ENCODE measurements at regions not wholly inside any gene's neighbourhood (a gene's known extent, or its start where the extent isn't known, plus 50 kb on each side); places are given as distances from the start of the nearest gene placed in this dataset.
"Not testable (repeated sequence)": the region's sequence is repeated elsewhere in the genome, so short reads cannot be mapped to it uniquely, and the experiment has no call there.

- TF ChIP-seq POLR2A (IDR thresholded peaks at IDR 0.05; ENCODE audit: low read length) (no peak), GATA1 (IDR thresholded peaks at IDR 0.05; ENCODE audit: low read depth, low read length) (no peak)
- no peak for DNase-seq
These were observed 1156.5 kb downstream of the NCAM2 start for GRCh38 chr21:22154579-22155274.

- TF ChIP-seq POLR2A (IDR thresholded peaks at IDR 0.05; ENCODE audit: low read length) (no peak), GATA1 (IDR thresholded peaks at IDR 0.05; ENCODE audit: low read depth, low read length) (no peak)
- DNase-seq: no peak
These were observed 1166.7 kb downstream of the NCAM2 start for GRCh38 chr21:22164912-22165311.

GRCh38 chr21:22174746-22175145 is 1176.5 kb downstream of the NCAM2 start:
- TF ChIP-seq POLR2A (IDR thresholded peaks at IDR 0.05; ENCODE audit: low read length) (no peak), GATA1 (IDR thresholded peaks at IDR 0.05; ENCODE audit: low read depth, low read length) (no peak)
- DNase-seq: no peak

GRCh38 chr21:22189278-22189677 is 1191.1 kb downstream of the NCAM2 start:
- TF ChIP-seq GATA1 (IDR thresholded peaks at IDR 0.05; ENCODE audit: low read depth, low read length): no peak
- no peak for TF ChIP-seq POLR2A (IDR thresholded peaks at IDR 0.05; ENCODE audit: low read length)
- no peak for DNase-seq

GRCh38 chr21:22191581-22191980 is 1193.4 kb downstream of the NCAM2 start:
- DNase-seq: no peak
- no peak for TF ChIP-seq POLR2A (IDR thresholded peaks at IDR 0.05; ENCODE audit: low read length)
- TF ChIP-seq GATA1 (IDR thresholded peaks at IDR 0.05; ENCODE audit: low read depth, low read length): no peak

- TF ChIP-seq POLR2A (IDR thresholded peaks at IDR 0.05; ENCODE audit: low read length): no peak
- no peak for TF ChIP-seq GATA1 (IDR thresholded peaks at IDR 0.05; ENCODE audit: low read depth, low read length)
- no peak for DNase-seq
These were observed 1194.6 kb downstream of the NCAM2 start for GRCh38 chr21:22192766-22193165.

GRCh38 chr21:22194986-22195385 is 1196.8 kb downstream of the NCAM2 start:
- not testable (repeated sequence) for DNase-seq

GRCh38 chr21:22200378-22201092 is 1202.3 kb downstream of the NCAM2 start:
- DNase-seq: no peak
- TF ChIP-seq POLR2A (IDR thresholded peaks at IDR 0.05; ENCODE audit: low read length) (no peak), GATA1 (IDR thresholded peaks at IDR 0.05; ENCODE audit: low read depth, low read length) (no peak)

GRCh38 chr21:22201126-22201525 is 1202.9 kb downstream of the NCAM2 start:
- TF ChIP-seq POLR2A (IDR thresholded peaks at IDR 0.05; ENCODE audit: low read length) (no peak), GATA1 (IDR thresholded peaks at IDR 0.05; ENCODE audit: low read depth, low read length) (no peak)
- no peak for DNase-seq

- TF ChIP-seq GATA1 (IDR thresholded peaks at IDR 0.05; ENCODE audit: low read depth, low read length): no peak
- no peak for TF ChIP-seq POLR2A (IDR thresholded peaks at IDR 0.05; ENCODE audit: low read length)
- no peak for DNase-seq
These were observed 1203.5 kb downstream of the NCAM2 start for GRCh38 chr21:22201669-22202068.

- TF ChIP-seq GATA1 (IDR thresholded peaks at IDR 0.05; ENCODE audit: low read depth, low read length): no peak
- no peak for TF ChIP-seq POLR2A (IDR thresholded peaks at IDR 0.05; ENCODE audit: low read length)
- DNase-seq: no peak
These were observed 1211.1 kb downstream of the NCAM2 start for GRCh38 chr21:22209304-22209700.

- no peak for TF ChIP-seq GATA1 (IDR thresholded peaks at IDR 0.05; ENCODE audit: low read depth, low read length)
- TF ChIP-seq POLR2A (IDR thresholded peaks at IDR 0.05; ENCODE audit: low read length): no peak
These were observed 1213.7 kb downstream of the NCAM2 start for GRCh38 chr21:22211943-22212342.

GRCh38 chr21:22223385-22223784 is 1225.2 kb downstream of the NCAM2 start:
- TF ChIP-seq POLR2A (IDR thresholded peaks at IDR 0.05; ENCODE audit: low read length) (no peak), GATA1 (IDR thresholded peaks at IDR 0.05; ENCODE audit: low read depth, low read length) (no peak)

More at GRCh38 chr21:22211943-22212342, 1213.7 kb downstream of the NCAM2 start:
- DNase-seq: no peak

GRCh38 chr21:22224261-22224660 is 1226.1 kb downstream of the NCAM2 start:
- TF ChIP-seq POLR2A (IDR thresholded peaks at IDR 0.05; ENCODE audit: low read length): no peak
- TF ChIP-seq GATA1 (IDR thresholded peaks at IDR 0.05; ENCODE audit: low read depth, low read length): no peak
- DNase-seq: no peak

More at GRCh38 chr21:22223385-22223784, 1225.2 kb downstream of the NCAM2 start:
- DNase-seq: no peak

GRCh38 chr21:22225299-22225698 is 1227.1 kb downstream of the NCAM2 start:
- DNase-seq: no peak
- no peak for TF ChIP-seq POLR2A (IDR thresholded peaks at IDR 0.05; ENCODE audit: low read length)
- no peak for TF ChIP-seq GATA1 (IDR thresholded peaks at IDR 0.05; ENCODE audit: low read depth, low read length)
